ENCODE measurements at regions not wholly inside any gene's neighbourhood (a gene's known extent, or its start where the extent isn't known, plus 50 kb on each side); places are given as distances from the start of the nearest gene placed in this dataset.

DNA sequence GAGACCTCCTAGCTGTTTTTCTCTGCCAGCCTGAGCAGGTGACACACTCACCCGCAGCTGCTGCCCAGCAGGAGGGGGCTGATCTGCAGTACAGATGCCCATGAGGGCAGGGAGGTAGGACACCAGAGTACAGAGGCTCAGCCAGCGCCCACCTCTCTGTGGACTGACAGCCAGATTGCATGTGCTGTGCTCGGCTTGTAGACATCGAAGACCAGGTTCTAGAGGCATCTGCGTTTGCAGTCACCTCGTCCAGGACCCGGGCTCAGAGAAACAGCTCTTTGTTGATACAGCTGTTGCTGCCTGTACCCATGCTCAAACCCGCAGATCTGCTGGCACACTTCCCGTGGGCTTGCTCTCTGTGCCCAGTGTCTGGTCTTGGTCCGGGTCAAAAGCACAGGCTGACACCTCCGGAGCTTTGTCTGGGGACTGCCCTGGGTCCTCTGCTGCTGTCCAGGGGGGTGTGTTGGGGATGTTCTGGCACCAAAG is 224.7 kb downstream of the GLRX3 start:
- intact Hi-C loops (cut with DNase I): no loop called here
- FAIRE-seq: no peak
- no peaks in the 10 kb centered on the region for H3K9me3 ChIP-seq (ENCODE audit: control insufficient read depth in 2 of 3, insufficient read depth in 1 of 3, low read length in 3 of 3)
- no peak for DNase-seq
- peaks cover 3 to 5% (median 4%) of the 10 kb centered on the region in 3 donors for H3K4me1 ChIP-seq (ENCODE audit: control insufficient read depth in 2 of 3, insufficient read depth in 2 of 3, low read depth in 1 of 3, low read length in 3 of 3)
- H3K27ac ChIP-seq (ENCODE audit: low read depth in 2 of 2, low read length in 2 of 2): no peak overlapping the region
- H3K9ac ChIP-seq (ENCODE audit: low read length in 3 of 3): no peak overlapping the region
- H3K36me3 ChIP-seq (ENCODE audit: control insufficient read depth in 2 of 3, insufficient read depth in 3 of 3, low read length in 3 of 3): no peaks in the 10 kb centered on the region
- no peak overlapping the region for H3K4me3 ChIP-seq (ENCODE audit: low read length in 3 of 3)
- no peaks in the 10 kb centered on the region for H3K27me3 ChIP-seq (ENCODE audit: control insufficient read depth, insufficient read depth, low read length)
- TF ChIP-seq, protein P1, sequence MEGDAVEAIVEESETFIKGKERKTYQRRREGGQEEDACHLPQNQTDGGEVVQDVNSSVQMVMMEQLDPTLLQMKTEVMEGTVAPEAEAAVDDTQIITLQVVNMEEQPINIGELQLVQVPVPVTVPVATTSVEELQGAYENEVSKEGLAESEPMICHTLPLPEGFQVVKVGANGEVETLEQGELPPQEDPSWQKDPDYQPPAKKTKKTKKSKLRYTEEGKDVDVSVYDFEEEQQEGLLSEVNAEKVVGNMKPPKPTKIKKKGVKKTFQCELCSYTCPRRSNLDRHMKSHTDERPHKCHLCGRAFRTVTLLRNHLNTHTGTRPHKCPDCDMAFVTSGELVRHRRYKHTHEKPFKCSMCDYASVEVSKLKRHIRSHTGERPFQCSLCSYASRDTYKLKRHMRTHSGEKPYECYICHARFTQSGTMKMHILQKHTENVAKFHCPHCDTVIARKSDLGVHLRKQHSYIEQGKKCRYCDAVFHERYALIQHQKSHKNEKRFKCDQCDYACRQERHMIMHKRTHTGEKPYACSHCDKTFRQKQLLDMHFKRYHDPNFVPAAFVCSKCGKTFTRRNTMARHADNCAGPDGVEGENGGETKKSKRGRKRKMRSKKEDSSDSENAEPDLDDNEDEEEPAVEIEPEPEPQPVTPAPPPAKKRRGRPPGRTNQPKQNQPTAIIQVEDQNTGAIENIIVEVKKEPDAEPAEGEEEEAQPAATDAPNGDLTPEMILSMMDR (IDR thresholded peaks at IDR 0.05; ENCODE audit: borderline replicate concordance, extremely low read depth, insufficient read depth): no peak

DNA sequence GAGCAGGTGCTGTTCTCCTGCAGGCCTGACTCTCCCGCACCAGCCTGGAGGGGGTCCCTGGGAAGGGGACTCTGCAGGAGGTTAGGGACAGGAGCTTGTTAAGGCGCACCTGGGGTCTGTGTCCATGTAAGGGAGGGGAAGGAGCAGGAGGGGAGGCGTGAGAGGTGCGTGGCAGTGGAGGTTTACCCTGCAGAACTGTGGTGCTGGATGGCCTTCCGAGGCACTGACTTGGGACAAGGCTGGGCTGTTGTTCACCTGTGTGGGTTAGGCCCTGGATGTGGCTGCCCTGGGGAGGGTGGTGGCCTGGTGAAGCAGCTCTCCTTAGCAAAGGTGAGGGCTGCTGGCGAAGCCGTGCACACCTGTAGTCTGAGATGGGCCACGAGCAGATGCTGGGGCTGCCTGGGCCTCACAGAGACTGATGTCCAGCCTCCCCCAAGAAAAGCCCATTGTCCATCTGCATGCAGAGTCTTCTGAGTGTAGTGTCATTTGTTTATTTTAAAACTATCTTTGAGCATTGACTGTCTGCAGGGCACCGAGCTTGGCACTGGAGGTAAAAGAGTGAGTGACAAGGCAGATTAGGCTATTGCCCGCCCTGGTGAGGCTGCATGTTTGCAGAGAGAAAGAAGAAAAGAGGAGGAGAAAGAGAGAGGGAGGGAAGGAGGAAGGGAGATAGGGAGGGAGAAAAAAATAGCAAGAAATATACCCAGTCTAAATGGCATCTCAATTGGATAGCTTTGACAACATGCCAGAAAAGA is 225.3 kb downstream of the GLRX3 start:
- no peak for DNase-seq
- Histone ChIP-seq H3K4me3 (ENCODE audit: low read length in 3 of 3) (no peak overlapping the region), H3K27me3 (ENCODE audit: control insufficient read depth, insufficient read depth, low read length) (no peaks in the 10 kb centered on the region), H3K9ac (ENCODE audit: low read length in 3 of 3) (no peak overlapping the region), H3K27ac (ENCODE audit: low read depth in 2 of 2, low read length in 2 of 2) (no peak overlapping the region), H3K36me3 (ENCODE audit: control insufficient read depth in 2 of 3, insufficient read depth in 3 of 3, low read length in 3 of 3) (no peaks in the 10 kb centered on the region), H3K9me3 (ENCODE audit: control insufficient read depth in 2 of 3, insufficient read depth in 1 of 3, low read length in 3 of 3) (no peaks in the 10 kb centered on the region), H3K4me1 (ENCODE audit: control insufficient read depth in 2 of 3, insufficient read depth in 2 of 3, low read depth in 1 of 3, low read length in 3 of 3) (peaks cover 3 to 5% (median 4%) of the 10 kb centered on the region in 3 donors)
- TF ChIP-seq, protein P1 (IDR thresholded peaks at IDR 0.05; ENCODE audit: borderline replicate concordance, extremely low read depth, insufficient read depth): no peak
- intact Hi-C loops (cut with DNase I): no loop called here
- no peak for FAIRE-seq

DNA sequence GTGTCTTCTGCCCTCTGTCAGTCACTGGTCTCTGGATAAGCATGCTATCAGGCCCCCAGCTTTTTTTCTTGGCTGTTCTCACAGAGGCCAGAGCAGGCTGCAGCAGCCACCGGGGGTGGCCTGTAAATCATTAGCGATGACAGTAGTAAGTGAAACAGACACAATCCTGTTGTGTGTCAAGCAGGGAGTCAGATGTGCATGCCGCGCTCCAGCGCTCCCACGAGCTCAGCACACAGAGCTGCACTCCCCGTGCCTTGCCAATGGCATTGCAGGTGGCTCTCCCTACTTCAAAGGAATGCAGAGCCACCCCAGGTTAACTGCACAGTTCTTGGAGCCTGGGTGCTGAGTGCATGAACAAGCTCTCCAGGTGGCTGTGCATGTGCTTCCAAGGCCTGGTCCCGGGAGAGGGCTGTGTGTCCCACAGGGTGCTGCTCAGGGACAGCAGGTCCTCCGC is 226.1 kb downstream of the GLRX3 start:
- DNase-seq: peak in 4 of 5 donors; percentile 89 to 93 (median 92)
- Histone ChIP-seq H3K9me3 (ENCODE audit: control insufficient read depth in 2 of 3, insufficient read depth in 1 of 3, low read length in 3 of 3) (no peaks in the 10 kb centered on the region), H3K9ac (ENCODE audit: low read length in 3 of 3) (no peak overlapping the region), H3K27ac (ENCODE audit: low read depth in 2 of 2, low read length in 2 of 2) (no peak overlapping the region), H3K4me3 (ENCODE audit: low read length in 3 of 3) (no peak overlapping the region), H3K4me1 (ENCODE audit: control insufficient read depth in 2 of 3, insufficient read depth in 2 of 3, low read depth in 1 of 3, low read length in 3 of 3) (peaks cover 3 to 5% (median 4%) of the 10 kb centered on the region in 3 donors), H3K36me3 (ENCODE audit: control insufficient read depth in 2 of 3, insufficient read depth in 3 of 3, low read length in 3 of 3) (no peaks in the 10 kb centered on the region), H3K27me3 (ENCODE audit: control insufficient read depth, insufficient read depth, low read length) (no peaks in the 10 kb centered on the region)
- no peak for FAIRE-seq
- TF ChIP-seq, protein P1 (IDR thresholded peaks at IDR 0.05; ENCODE audit: borderline replicate concordance, extremely low read depth, insufficient read depth): no peak
- intact Hi-C loops (cut with DNase I): no loop called here
